ENCODE measurements at regions not wholly inside any gene's neighbourhood (a gene's known extent, or its start where the extent isn't known, plus 50 kb on each side); places are given as distances from the start of the nearest gene placed in this dataset.

GRCh38 chr9:30075451-30076199, 2308.8 kb upstream of the ACO1 start:
- H3K9me2 ChIP-seq (replicated peaks; ENCODE audit: control insufficient read depth, low read length): no peaks in the 10 kb centered on the region
- no peak overlapping the region for H3K4me2 ChIP-seq (ENCODE audit: low read length)
- no peaks in the 10 kb centered on the region for H3F3A ChIP-seq (ENCODE audit: control insufficient read depth, insufficient read depth)
- H3K27ac ChIP-seq (ENCODE audit: low read depth, low read length): no peak overlapping the region
- H3K27me3 ChIP-seq (ENCODE audit: control insufficient read depth, low read length): no peaks in the 10 kb centered on the region
- H3K4me1 ChIP-seq (ENCODE audit: control insufficient read depth, low read length): no peaks in the 10 kb centered on the region
- H3K9me3 ChIP-seq (ENCODE audit: control insufficient read depth, insufficient read depth, low read length): no peaks in the 10 kb centered on the region; the same call in 1 of the 2 replicates
- no peaks in the 10 kb centered on the region for H3K79me2 ChIP-seq (ENCODE audit: control insufficient read depth, low read length)
- H3K4me3 ChIP-seq (ENCODE audit: low read length): no peak overlapping the region
- no peaks in the 10 kb centered on the region for H4K20me1 ChIP-seq (ENCODE audit: control insufficient read depth, insufficient read depth, low read depth, low read length)
- no peaks in the 10 kb centered on the region for H3K36me3 ChIP-seq (ENCODE audit: control insufficient read depth, low read length)
- no peak for TF ChIP-seq CTCF (IDR thresholded peaks at IDR 0.05; ENCODE audit: low read depth, low read length, poor library complexity, severe bottlenecking)

- H3K79me2 ChIP-seq (ENCODE audit: control insufficient read depth, low read length): no peaks in the 10 kb centered on the region
- TF ChIP-seq EZH2phosphoT487 (IDR thresholded peaks at IDR 0.05; ENCODE audit: borderline replicate concordance, low read length): no peak
- TF ChIP-seq CTCF (IDR thresholded peaks at IDR 0.05; ENCODE audit: low read depth, low read length, poor library complexity, severe bottlenecking): no peak
- H3K4me1 ChIP-seq (ENCODE audit: control insufficient read depth, low read length): no peaks in the 10 kb centered on the region
- H3K9me3 ChIP-seq (ENCODE audit: control insufficient read depth, insufficient read depth, low read length): no peaks in the 10 kb centered on the region; the same call in 1 of the 2 replicates
- H3K27me3 ChIP-seq (ENCODE audit: control insufficient read depth, low read length): no peaks in the 10 kb centered on the region
- no peaks in the 10 kb centered on the region for H3F3A ChIP-seq (ENCODE audit: control insufficient read depth, insufficient read depth)
- H4K20me1 ChIP-seq (ENCODE audit: control insufficient read depth, insufficient read depth, low read depth, low read length): no peaks in the 10 kb centered on the region
- no peaks in the 10 kb centered on the region for H3K36me3 ChIP-seq (ENCODE audit: control insufficient read depth, low read length)
- H3K4me2 ChIP-seq (ENCODE audit: low read length): no peak overlapping the region
- no peak overlapping the region for H3K27ac ChIP-seq (ENCODE audit: low read depth, low read length)
- no peak overlapping the region for H3K4me3 ChIP-seq (ENCODE audit: low read length)
- H3K9me2 ChIP-seq (replicated peaks; ENCODE audit: control insufficient read depth, low read length): no peaks in the 10 kb centered on the region
These were observed 2306.2 kb upstream of the ACO1 start for GRCh38 chr9:30078195-30078594.

- Histone ChIP-seq H4K20me1 (ENCODE audit: control insufficient read depth, insufficient read depth, low read depth, low read length) (no peaks in the 10 kb centered on the region), H3K4me2 (ENCODE audit: low read length) (no peak overlapping the region), H3K4me3 (ENCODE audit: low read length) (no peak overlapping the region), H3K27me3 (ENCODE audit: control insufficient read depth, low read length) (no peaks in the 10 kb centered on the region), H3K9me3 (ENCODE audit: control insufficient read depth, insufficient read depth, low read length) (no peaks in the 10 kb centered on the region), H3K79me2 (ENCODE audit: control insufficient read depth, low read length) (no peaks in the 10 kb centered on the region), H3F3A (ENCODE audit: control insufficient read depth, insufficient read depth) (no peaks in the 10 kb centered on the region), H3K36me3 (ENCODE audit: control insufficient read depth, low read length) (no peaks in the 10 kb centered on the region), H3K9me2 (replicated peaks; ENCODE audit: control insufficient read depth, low read length) (no peaks in the 10 kb centered on the region), H3K4me1 (ENCODE audit: control insufficient read depth, low read length) (no peaks in the 10 kb centered on the region), H3K27ac (ENCODE audit: low read depth, low read length) (no peak overlapping the region)
- TF ChIP-seq CTCF (IDR thresholded peaks at IDR 0.05; ENCODE audit: low read depth, low read length, poor library complexity, severe bottlenecking): no peak
- TF ChIP-seq EZH2phosphoT487 (IDR thresholded peaks at IDR 0.05; ENCODE audit: borderline replicate concordance, low read length): no peak
These were observed 2295.0 kb upstream of the ACO1 start for GRCh38 chr9:30089428-30089827.

Data from DOHH2 (cell line).